ENCODE measurements at regions not wholly inside any gene's neighbourhood (a gene's known extent, or its start where the extent isn't known, plus 50 kb on each side); places are given as distances from the start of the nearest gene placed in this dataset.

- intact Hi-C loops (cut with DNase I; ENCODE audit: low total_unique reads): no loop called here
- TF ChIP-seq POLR2AphosphoS5 (IDR thresholded peaks at IDR 0.05) (no peak), CTCF (IDR thresholded peaks at IDR 0.05) (no peak), POLR2A (IDR thresholded peaks at IDR 0.05) (no peak)
- Histone ChIP-seq H3K9me3 (no peaks in the 10 kb centered on the region), H3K36me3 (no peaks in the 10 kb centered on the region), H3K4me1 (no peaks in the 10 kb centered on the region), H3K27me3 (no peaks in the 10 kb centered on the region), H3K4me3 (no peak overlapping the region), H3K27ac (no peak overlapping the region)
- no peak for DNase-seq (ENCODE audit: low spot score in 2 of 2)
These were observed 91.4 kb downstream of the ADAMTS1 start for GRCh38 chr21:26753822-26754221.

- Histone ChIP-seq H3K4me3 (no peak overlapping the region), H3K36me3 (no peaks in the 10 kb centered on the region), H3K9me3 (no peaks in the 10 kb centered on the region), H3K27ac (no peak overlapping the region), H3K27me3 (no peaks in the 10 kb centered on the region), H3K4me1 (no peaks in the 10 kb centered on the region)
- TF ChIP-seq CTCF (IDR thresholded peaks at IDR 0.05) (no peak), POLR2AphosphoS5 (IDR thresholded peaks at IDR 0.05) (no peak), POLR2A (IDR thresholded peaks at IDR 0.05) (no peak)
- DNase-seq (ENCODE audit: low spot score in 2 of 2): no peak
- intact Hi-C loops (cut with DNase I; ENCODE audit: low total_unique reads): no loop called here
These were observed 92.4 kb downstream of the ADAMTS1 start for GRCh38 chr21:26752849-26753248.

GRCh38 chr21:26751305-26751704, 93.9 kb downstream of the ADAMTS1 start:
- no peaks in the 10 kb centered on the region for H3K4me1 ChIP-seq

GRCh38 chr21:26748066-26748465, 97.1 kb downstream of the ADAMTS1 start:
- H3K27me3 ChIP-seq: no peaks in the 10 kb centered on the region
- intact Hi-C loops (cut with DNase I; ENCODE audit: low total_unique reads): no loop called here
- no peaks in the 10 kb centered on the region for H3K36me3 ChIP-seq

More at GRCh38 chr21:26751305-26751704, 93.9 kb downstream of the ADAMTS1 start:
- Histone ChIP-seq H3K27me3 (no peaks in the 10 kb centered on the region), H3K27ac (no peak overlapping the region), H3K4me3 (no peak overlapping the region), H3K36me3 (no peaks in the 10 kb centered on the region), H3K9me3 (no peaks in the 10 kb centered on the region)
- DNase-seq (ENCODE audit: low spot score in 2 of 2): no peak
- intact Hi-C loops (cut with DNase I; ENCODE audit: low total_unique reads): no loop called here
- TF ChIP-seq POLR2A (IDR thresholded peaks at IDR 0.05) (no peak), CTCF (IDR thresholded peaks at IDR 0.05) (no peak), POLR2AphosphoS5 (IDR thresholded peaks at IDR 0.05) (no peak)

GRCh38 chr21:26747216-26747615, 98.0 kb downstream of the ADAMTS1 start:
- Histone ChIP-seq H3K4me1 (no peaks in the 10 kb centered on the region), H3K9me3 (no peaks in the 10 kb centered on the region), H3K27me3 (no peaks in the 10 kb centered on the region), H3K27ac (no peak overlapping the region), H3K36me3 (no peaks in the 10 kb centered on the region), H3K4me3 (no peak overlapping the region)
- intact Hi-C loops (cut with DNase I; ENCODE audit: low total_unique reads): no loop called here
- TF ChIP-seq CTCF (IDR thresholded peaks at IDR 0.05): no peak
- no peak for TF ChIP-seq POLR2AphosphoS5 (IDR thresholded peaks at IDR 0.05)
- no peak for TF ChIP-seq POLR2A (IDR thresholded peaks at IDR 0.05)
- DNase-seq (ENCODE audit: low spot score in 2 of 2): no peak

More at GRCh38 chr21:26748066-26748465, 97.1 kb downstream of the ADAMTS1 start:
- H3K4me1 ChIP-seq: no peaks in the 10 kb centered on the region
- no peak for TF ChIP-seq POLR2A (IDR thresholded peaks at IDR 0.05)
- no peak for TF ChIP-seq POLR2AphosphoS5 (IDR thresholded peaks at IDR 0.05)
- no peak for TF ChIP-seq CTCF (IDR thresholded peaks at IDR 0.05)
- no peak overlapping the region for H3K4me3 ChIP-seq
- H3K27ac ChIP-seq: no peak overlapping the region
- H3K9me3 ChIP-seq: no peaks in the 10 kb centered on the region
- DNase-seq (ENCODE audit: low spot score in 2 of 2): no peak
